HG02981 (cell line): ENCODE measurements at regions not wholly inside any gene's neighbourhood (a gene's known extent, or its start where the extent isn't known, plus 50 kb on each side); places are given as distances from the start of the nearest gene placed in this dataset.
"Not testable (repeated sequence)": the region's sequence is repeated elsewhere in the genome, so short reads cannot be mapped to it uniquely, and the experiment has no call there.

Experiments
- ATAC-seq: cut with Tn5 transposase; IDR thresholded peaks from one replicate; pipeline ENCODE4 v1.9.1; 2021; ENCODE audit warnings: mild to moderate bottlenecking, moderate library complexity; ENCODE audit not compliant: unreplicated experiment

GRCh38 chr11:110850846-110851245 is 138.6 kb upstream of the ARHGAP20 start:
- ATAC-seq: no peak

GRCh38 chr11:110843053-110843452 is 130.8 kb upstream of the ARHGAP20 start:
- ATAC-seq: not testable (repeated sequence)

GRCh38 chr11:110838808-110839207 is 126.6 kb upstream of the ARHGAP20 start:
- no peak for ATAC-seq

- ATAC-seq: no peak
Observed at GRCh38 chr11:110837603-110838002, 125.4 kb upstream of the ARHGAP20 start.

GRCh38 chr11:110835106-110835505 is 122.9 kb upstream of the ARHGAP20 start:
- ATAC-seq: no peak

GRCh38 chr11:110833033-110833484 is 120.8 kb upstream of the ARHGAP20 start:
- no peak for ATAC-seq

GRCh38 chr11:110832539-110832938 is 120.3 kb upstream of the ARHGAP20 start:
- ATAC-seq: no peak

- ATAC-seq: no peak
Observed at GRCh38 chr11:110832080-110832479, 119.8 kb upstream of the ARHGAP20 start.

- ATAC-seq: no peak
Observed at GRCh38 chr11:110830747-110831146, 118.5 kb upstream of the ARHGAP20 start.

GRCh38 chr11:110830344-110830743 is 118.1 kb upstream of the ARHGAP20 start:
- no peak for ATAC-seq

GRCh38 chr11:110829873-110830272 is 117.6 kb upstream of the ARHGAP20 start:
- no peak for ATAC-seq

GRCh38 chr11:110828086-110828485 is 115.8 kb upstream of the ARHGAP20 start:
- ATAC-seq: no peak

GRCh38 chr11:110827276-110827675 is 115.0 kb upstream of the ARHGAP20 start:
- no peak for ATAC-seq

- ATAC-seq: no peak
Observed at GRCh38 chr11:110824912-110825620, 112.8 kb upstream of the ARHGAP20 start.

GRCh38 chr11:110818032-110818687 is 105.9 kb upstream of the ARHGAP20 start:
- no peak for ATAC-seq

GRCh38 chr11:110812086-110812733 is 100.0 kb upstream of the ARHGAP20 start:
- ATAC-seq: no peak

- ATAC-seq: no peak
Observed at GRCh38 chr11:110809417-110810199, 97.4 kb upstream of the ARHGAP20 start.

GRCh38 chr11:110808248-110808647 is 96.0 kb upstream of the ARHGAP20 start:
- ATAC-seq: no peak

GRCh38 chr11:110807801-110808200 is 95.6 kb upstream of the ARHGAP20 start:
- no peak for ATAC-seq

- ATAC-seq: no peak
Observed at GRCh38 chr11:110805756-110806155, 93.5 kb upstream of the ARHGAP20 start.

GRCh38 chr11:110802162-110802561 is 89.9 kb upstream of the ARHGAP20 start:
- ATAC-seq: no peak
